DMS153 treated with DMSO at 0.1 percent for 48 hours (cell line): ENCODE measurements at regions not wholly inside any gene's neighbourhood (a gene's known extent, or its start where the extent isn't known, plus 50 kb on each side); places are given as distances from the start of the nearest gene placed in this dataset.

Experiments used
- DNase-seq: peaks from one replicate; lab custom pipeline; 2025; ENCODE audit not compliant: unreplicated experiment; lab: John Stamatoyannopoulos, UW

- DNase-seq, result no peak
Observed at GRCh38 chr1:209342441-209343175, 240.9 kb upstream of the CAMK1G start.

GRCh38 chr1:209343511-209343910 is 240.0 kb upstream of the CAMK1G start:
- DNase-seq, result no peak

GRCh38 chr1:209344156-209344555 is 239.4 kb upstream of the CAMK1G start:
- DNase-seq, result no peak

GRCh38 chr1:209349363-209350308 is 233.9 kb upstream of the CAMK1G start:
- no peak for DNase-seq

DNA sequence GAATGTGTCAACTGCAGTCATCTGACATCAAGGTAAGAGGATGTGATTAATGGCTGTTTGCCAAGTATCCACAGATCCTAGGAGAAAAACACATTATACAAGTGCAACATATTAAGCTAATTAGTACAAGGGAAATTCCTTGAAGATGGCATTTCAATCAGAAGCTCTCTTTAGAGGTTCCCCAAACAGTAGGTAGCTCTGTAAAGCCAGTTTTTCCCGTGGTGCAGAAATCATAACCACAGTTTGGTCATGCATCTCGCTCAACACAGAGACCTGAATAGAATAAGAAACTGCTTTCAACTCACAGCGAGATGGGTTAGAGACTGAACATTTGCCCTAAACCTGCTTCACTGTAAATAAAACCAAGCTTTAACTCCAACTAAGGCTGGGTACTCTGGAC is 230.5 kb upstream of the CAMK1G start:
- DNase-seq, result no peak

DNA sequence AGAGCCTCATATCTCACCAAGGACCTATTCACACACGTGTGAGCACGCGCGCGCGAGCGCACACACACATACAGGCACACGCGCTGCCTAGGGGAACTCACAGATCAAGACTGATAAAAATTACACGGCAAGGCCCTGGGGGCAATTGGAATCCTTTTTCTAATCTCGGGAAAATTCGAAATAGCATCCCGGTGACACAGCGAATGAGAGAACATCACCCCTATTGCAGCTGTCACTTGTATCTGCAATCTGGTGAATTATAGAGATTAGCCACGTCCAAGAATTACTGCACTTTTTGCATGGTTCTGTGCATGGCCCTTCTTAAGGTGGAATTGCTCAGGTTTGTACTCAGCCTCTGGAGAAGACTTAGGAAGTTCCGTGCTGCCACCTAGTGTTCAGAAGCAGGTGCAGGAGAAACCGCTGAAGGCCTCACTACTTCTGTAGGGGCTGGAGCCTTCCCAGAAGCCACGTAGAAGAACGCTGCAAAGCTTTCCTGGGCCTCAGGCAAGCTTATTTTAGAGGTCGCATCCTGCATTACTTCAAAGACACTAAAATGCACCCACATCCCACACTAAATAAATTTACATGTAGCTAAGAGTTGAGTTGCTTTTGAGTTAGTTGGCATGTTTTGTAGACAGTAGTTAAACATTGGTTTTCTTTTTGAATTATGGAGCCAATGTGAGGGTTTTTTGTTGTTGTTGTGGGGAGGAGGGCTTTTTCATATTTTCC is 229.2 kb upstream of the CAMK1G start:
- peak; percentile 93 for DNase-seq

DNA sequence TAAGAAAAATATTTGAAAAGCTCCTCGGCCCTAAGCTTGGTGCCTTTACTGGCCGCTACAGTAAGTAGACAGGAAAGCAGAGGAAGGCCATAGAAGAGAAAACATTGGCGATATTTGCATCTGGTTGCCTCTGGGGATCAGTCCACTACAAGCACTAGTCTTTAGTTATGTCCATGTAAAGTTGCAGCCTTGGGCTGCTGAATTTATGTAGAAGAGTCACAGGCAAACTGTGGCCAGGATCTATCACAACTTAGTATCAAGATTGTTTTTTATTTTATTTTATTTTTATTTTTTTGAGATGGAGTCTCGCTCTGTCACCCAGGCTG is 228.7 kb upstream of the CAMK1G start:
- no peak for DNase-seq

- no peak for DNase-seq
Observed at GRCh38 chr1:209355415-209355814, 228.1 kb upstream of the CAMK1G start.

DNA sequence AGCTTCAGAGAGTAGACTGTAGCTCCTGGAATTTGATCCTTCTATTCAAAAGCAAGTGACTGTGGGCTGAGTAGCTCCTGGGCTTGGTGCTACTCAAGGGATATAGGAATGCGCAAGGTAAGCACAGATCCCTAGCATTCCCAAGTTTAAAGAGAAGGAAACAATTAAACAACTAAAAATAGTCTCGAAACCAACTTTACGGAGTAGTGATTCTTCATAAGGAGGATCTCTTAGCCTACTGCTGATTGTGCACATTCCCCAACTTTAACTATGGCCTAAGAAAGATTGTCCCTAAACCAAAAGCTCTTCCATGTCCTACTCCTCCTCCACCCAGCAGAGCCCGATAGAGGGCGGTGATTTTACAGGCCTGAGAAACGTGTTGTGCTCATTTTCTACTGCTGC is 226.5 kb upstream of the CAMK1G start:
- no peak for DNase-seq

- DNase-seq, result no peak
Observed at GRCh38 chr1:209363112-209363511, 220.4 kb upstream of the CAMK1G start.

DNA sequence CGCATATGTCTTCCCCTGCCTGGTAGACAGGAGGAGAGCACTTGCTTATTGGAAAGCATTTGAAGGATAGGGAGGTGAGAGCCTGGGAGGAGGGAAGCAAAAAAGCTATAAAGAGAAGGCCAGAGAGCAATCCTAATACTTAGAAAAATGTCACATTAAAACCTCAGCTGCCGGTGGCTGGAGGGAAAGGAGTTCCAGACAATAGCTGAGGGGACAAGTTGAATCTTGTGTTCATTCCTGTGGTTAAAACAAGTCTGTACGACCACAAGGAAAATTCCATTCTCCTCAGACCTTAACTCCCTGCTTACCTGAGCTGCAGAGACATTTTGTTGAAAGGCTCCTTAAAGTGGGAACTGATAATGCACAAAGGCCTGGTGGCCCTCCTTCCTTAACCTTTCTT is 218.8 kb upstream of the CAMK1G start:
- DNase-seq, result no peak

DNA sequence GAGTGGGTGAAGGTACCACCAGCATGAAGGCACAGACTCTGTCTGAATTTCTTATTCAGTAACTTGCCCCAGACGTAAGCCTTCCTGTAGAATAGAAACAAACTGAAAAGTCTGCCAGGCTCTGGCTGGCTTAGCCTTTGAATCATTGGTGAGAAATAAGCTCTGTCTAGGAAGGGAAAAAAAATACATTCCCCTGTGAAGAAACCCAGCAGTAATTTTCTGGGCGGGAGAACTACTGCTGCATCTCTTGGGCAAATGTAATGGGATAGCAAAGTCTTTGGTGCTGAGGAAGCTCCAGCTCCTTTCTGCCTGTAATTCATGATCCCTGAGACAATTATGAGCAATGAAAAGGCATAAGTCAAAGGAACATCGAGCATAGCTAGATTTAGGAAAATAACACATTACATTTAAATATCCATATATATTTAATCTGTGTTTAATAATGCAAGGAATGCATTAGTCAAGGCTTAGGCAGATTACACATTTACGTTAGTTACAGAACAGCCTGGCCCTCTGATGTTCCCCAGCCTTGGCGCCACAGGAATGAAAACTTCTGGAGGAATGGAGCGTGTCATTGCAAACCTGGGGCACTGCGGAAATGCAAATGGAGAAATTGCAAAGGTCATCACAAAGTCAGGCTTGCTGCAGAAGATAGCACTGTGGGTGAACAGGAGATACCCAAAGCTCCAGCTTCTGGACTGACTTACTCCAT is 216.3 kb upstream of the CAMK1G start:
- no peak for DNase-seq

GRCh38 chr1:209368864-209369598 is 214.5 kb upstream of the CAMK1G start:
- DNase-seq, result no peak

GRCh38 chr1:209370241-209370995 is 213.1 kb upstream of the CAMK1G start:
- DNase-seq, result no peak

- DNase-seq, result no peak
Observed at GRCh38 chr1:209375097-209375496, 208.4 kb upstream of the CAMK1G start.

DNA sequence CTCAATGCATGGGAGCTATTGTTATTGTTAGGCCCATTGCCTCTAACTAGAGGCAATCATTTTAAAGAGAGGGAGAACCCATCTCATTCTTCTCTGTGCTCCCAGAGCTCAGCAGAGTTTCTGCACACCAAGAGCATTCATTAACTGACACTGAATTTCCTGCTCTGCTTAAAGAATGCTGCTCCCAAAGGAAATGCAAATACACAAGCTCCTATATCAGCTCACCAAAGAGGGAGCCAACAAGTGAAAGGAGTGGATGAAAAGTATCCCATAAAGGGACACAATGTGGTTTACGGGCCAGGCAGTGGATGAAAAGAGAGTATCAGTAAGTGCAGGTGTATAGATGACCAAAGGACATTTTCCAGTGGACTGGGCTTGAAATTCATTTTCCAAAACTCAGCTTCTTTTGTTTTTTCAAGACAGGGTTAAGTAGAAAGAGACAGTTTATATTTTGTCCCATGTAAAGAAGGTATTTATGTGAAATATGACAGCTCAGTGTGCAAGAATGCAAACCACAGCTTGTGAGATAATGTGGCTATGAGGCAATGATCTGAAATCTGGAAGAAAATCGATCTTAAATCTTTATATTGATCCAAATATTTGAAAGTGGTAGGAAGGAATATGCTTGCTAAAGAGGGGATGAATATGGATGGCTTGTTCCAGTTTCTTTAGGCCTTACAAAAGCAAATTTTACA is 207.7 kb upstream of the CAMK1G start:
- DNase-seq, result no peak

GRCh38 chr1:209376774-209377173 is 206.7 kb upstream of the CAMK1G start:
- DNase-seq, result no peak

GRCh38 chr1:209377995-209378394 is 205.5 kb upstream of the CAMK1G start:
- DNase-seq, result no peak

DNA sequence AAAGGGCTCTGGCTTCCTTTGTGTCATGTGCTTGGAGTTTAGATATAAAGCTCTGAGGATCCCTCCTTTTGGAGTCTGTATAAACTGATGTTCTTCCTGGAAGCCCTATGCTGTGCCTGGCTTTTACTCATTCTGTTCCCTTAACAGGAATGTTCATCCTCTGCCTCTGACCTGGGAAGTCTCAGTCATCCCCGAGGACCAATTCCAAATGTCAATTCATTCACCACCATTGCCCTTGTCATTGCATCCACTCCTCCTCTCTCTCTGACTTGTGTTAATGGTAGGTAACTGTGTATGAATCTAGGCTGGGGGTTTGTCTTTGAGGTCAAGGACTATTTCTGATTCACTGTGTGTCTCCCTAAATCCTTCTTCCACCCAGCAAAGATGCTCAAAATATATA is 204.2 kb upstream of the CAMK1G start:
- no peak for DNase-seq
